WTC11 (cell line): ENCODE measurements at regions not wholly inside any gene's neighbourhood (a gene's known extent, or its start where the extent isn't known, plus 50 kb on each side); places are given as distances from the start of the nearest gene placed in this dataset.

Experiments
- ATAC-seq: fragments of 200-7000 bp; cut with Tn5 transposase; 2 replicates; pipeline ENCODE4 v1.10.0; 2021; ENCODE audit warnings: mild to moderate bottlenecking, moderate library complexity
- CTCF ChIA-PET: fragments of 300-600 bp; sonication (Branson Sonifier 250); formaldehyde crosslinking; loops from one replicate; lab custom pipeline; 2021; ENCODE audit warnings: antibody characterized with exemption; lab: Charles Lee
- POLR2A ChIA-PET: fragments of 350-600 bp; sonication (Branson Sonifier 250); formaldehyde crosslinking; loops from one replicate; lab custom pipeline; 2021; ENCODE audit warnings: antibody characterized with exemption; lab: Charles Lee
- DNase-seq: peaks from one replicate; pipeline ENCODE4 v3.0.0; 2021; ENCODE audit warnings: low spot score
- H3K27ac Mint-ChIP-seq: 2 replicates; pipeline ENCODE4 v1.8.0; 2021; ENCODE audit warnings: mixed read lengths
- H3K27me3 Mint-ChIP-seq: 2 replicates; pipeline ENCODE4 v1.8.0; 2021; ENCODE audit warnings: low read depth, mild to moderate bottlenecking, moderate library complexity, mixed read lengths
- H3K36me3 Mint-ChIP-seq: 2 replicates; pipeline ENCODE4 v1.8.0; 2021; ENCODE audit warnings: mixed read lengths
- H3K4me1 Mint-ChIP-seq: 2 replicates; pipeline ENCODE4 v1.8.0; 2022; ENCODE audit warnings: mixed read lengths
- H3K4me3 Mint-ChIP-seq: 2 replicates; pipeline ENCODE4 v1.8.0; 2021; ENCODE audit warnings: mild to moderate bottlenecking, moderate library complexity, mixed read lengths
- H3K9me3 Mint-ChIP-seq: 2 replicates; pipeline ENCODE4 v1.8.0; 2021; ENCODE audit warnings: mixed read lengths
- ATF1 ChIP-seq: sonication (generic); formaldehyde crosslinking; IDR thresholded peaks from 2 replicates; pipeline ENCODE4 v1.8.1; 2023; ENCODE audit warnings: mild to moderate bottlenecking, moderate library complexity, missing genetic modification reagents
- ETV6 ChIP-seq: sonication (generic); formaldehyde crosslinking; IDR thresholded peaks from 2 replicates; pipeline ENCODE4 v1.8.1; 2022; ENCODE audit warnings: mild to moderate bottlenecking, missing genetic modification reagents
- IRF2 ChIP-seq: sonication (generic); formaldehyde crosslinking; IDR thresholded peaks from 2 replicates; pipeline ENCODE4 v1.8.0; 2022; ENCODE audit warnings: low read depth, missing genetic modification reagents, borderline replicate concordance
- KAT7 ChIP-seq: sonication (generic); formaldehyde crosslinking; IDR thresholded peaks from 2 replicates; pipeline ENCODE4 v1.8.1; 2023; ENCODE audit warnings: missing genetic modification reagents, mild to moderate bottlenecking, borderline replicate concordance
- MXD4 ChIP-seq: fragments of 250-450 bp; sonication (Bioruptor Pico); IDR thresholded peaks from 2 replicates; pipeline ENCODE4 v1.8.0; 2021; ENCODE audit warnings: mild to moderate bottlenecking, moderate library complexity, borderline replicate concordance
- MYBL2 ChIP-seq: sonication (generic); formaldehyde crosslinking; IDR thresholded peaks from 2 replicates; pipeline ENCODE4 v1.8.1; 2023; ENCODE audit warnings: mild to moderate bottlenecking, moderate library complexity, missing genetic modification reagents
- NFE2L1 ChIP-seq: sonication (generic); formaldehyde crosslinking; IDR thresholded peaks from 2 replicates; pipeline ENCODE4 v1.8.1; 2023; ENCODE audit warnings: missing genetic modification reagents
- NFYB ChIP-seq: sonication (generic); formaldehyde crosslinking; conservative IDR thresholded peaks from 2 replicates; pipeline ENCODE4 v1.8.0; 2022; ENCODE audit warnings: low read depth, missing genetic modification reagents
- NR3C1 ChIP-seq: sonication (generic); formaldehyde crosslinking; conservative IDR thresholded peaks from 2 replicates; pipeline ENCODE4 v1.8.1; 2023; ENCODE audit warnings: low read depth, mild to moderate bottlenecking, missing genetic modification reagents
- OVOL2 ChIP-seq: fragments of 250-450 bp; sonication (Bioruptor Pico); IDR thresholded peaks from 2 replicates; pipeline ENCODE4 v1.9.0; 2021; ENCODE audit warnings: mild to moderate bottlenecking, borderline replicate concordance
- PRRX2 ChIP-seq: fragments of 250-450 bp; sonication (Bioruptor Pico); IDR thresholded peaks from 2 replicates; pipeline ENCODE4 v1.8.0; 2021; ENCODE audit warnings: mild to moderate bottlenecking
- TCF7 ChIP-seq: sonication (generic); formaldehyde crosslinking; IDR thresholded peaks from 2 replicates; pipeline ENCODE4 v1.8.0; 2022; ENCODE audit warnings: mild to moderate bottlenecking, low read depth, missing genetic modification reagents, moderate library complexity
- TP53 ChIP-seq: sonication (generic); formaldehyde crosslinking; IDR thresholded peaks from 2 replicates; pipeline ENCODE4 v1.8.1; 2023; ENCODE audit warnings: mild to moderate bottlenecking, missing genetic modification reagents
- ZBTB21 ChIP-seq: sonication (generic); formaldehyde crosslinking; IDR thresholded peaks from 2 replicates; pipeline ENCODE4 v1.8.1; 2023; ENCODE audit warnings: mild to moderate bottlenecking, missing genetic modification reagents, borderline replicate concordance
- ZNF121 ChIP-seq: sonication (generic); formaldehyde crosslinking; IDR thresholded peaks from 2 replicates; pipeline ENCODE4 v1.8.0; 2023; ENCODE audit warnings: missing genetic modification reagents
- ZNF263 ChIP-seq: sonication (generic); formaldehyde crosslinking; IDR thresholded peaks from 2 replicates; pipeline ENCODE4 v1.8.1; 2022; ENCODE audit warnings: low read depth, mild to moderate bottlenecking, moderate library complexity, missing genetic modification reagents
- ZNF317 ChIP-seq: sonication (generic); formaldehyde crosslinking; IDR thresholded peaks from 2 replicates; pipeline ENCODE4 v1.8.1; 2023; ENCODE audit warnings: low read depth, mild to moderate bottlenecking, moderate library complexity, missing genetic modification reagents, borderline replicate concordance
- TF ChIP-seq, protein P1 (sequence below): fragments of 250-450 bp; sonication (Bioruptor Pico); conservative IDR thresholded peaks from 2 replicates; pipeline ENCODE4 v1.9.0; 2021; ENCODE audit warnings: mild to moderate bottlenecking
- TF ChIP-seq, protein P2 (sequence below): sonication (generic); formaldehyde crosslinking; IDR thresholded peaks from 2 replicates; pipeline ENCODE4 v1.8.0; 2022; ENCODE audit warnings: mild to moderate bottlenecking, missing genetic modification reagents
- TF ChIP-seq, protein P3 (sequence below): sonication (generic); formaldehyde crosslinking; IDR thresholded peaks from 2 replicates; pipeline ENCODE4 v1.8.1; 2023; ENCODE audit warnings: mild to moderate bottlenecking, moderate library complexity, missing genetic modification reagents
- TF ChIP-seq, protein P4 (sequence below): sonication (generic); formaldehyde crosslinking; IDR thresholded peaks from 2 replicates; pipeline ENCODE4 v1.8.1; 2022; ENCODE audit warnings: mild to moderate bottlenecking, moderate library complexity, missing genetic modification reagents
- TF ChIP-seq, protein P5 (sequence below): sonication (generic); formaldehyde crosslinking; IDR thresholded peaks from 2 replicates; pipeline ENCODE4 v1.8.1; 2023; ENCODE audit warnings: mild to moderate bottlenecking, missing genetic modification reagents, moderate library complexity
- TF ChIP-seq, protein P6 (sequence below): sonication (generic); formaldehyde crosslinking; conservative IDR thresholded peaks from 2 replicates; pipeline ENCODE4 v1.8.1; 2022; ENCODE audit warnings: mild to moderate bottlenecking, missing genetic modification reagents
- TF ChIP-seq, protein P7 (sequence below): fragments of 250-450 bp; sonication (Bioruptor Pico); IDR thresholded peaks from 2 replicates; pipeline ENCODE4 v2.1.2; 2022; ENCODE audit warnings: mild to moderate bottlenecking, moderate library complexity
- TF ChIP-seq, protein P8 (sequence below): fragments of 250-450 bp; sonication (Bioruptor Pico); IDR thresholded peaks from 2 replicates; pipeline ENCODE4 v1.8.0; 2021; ENCODE audit warnings: mild to moderate bottlenecking

DNA sequence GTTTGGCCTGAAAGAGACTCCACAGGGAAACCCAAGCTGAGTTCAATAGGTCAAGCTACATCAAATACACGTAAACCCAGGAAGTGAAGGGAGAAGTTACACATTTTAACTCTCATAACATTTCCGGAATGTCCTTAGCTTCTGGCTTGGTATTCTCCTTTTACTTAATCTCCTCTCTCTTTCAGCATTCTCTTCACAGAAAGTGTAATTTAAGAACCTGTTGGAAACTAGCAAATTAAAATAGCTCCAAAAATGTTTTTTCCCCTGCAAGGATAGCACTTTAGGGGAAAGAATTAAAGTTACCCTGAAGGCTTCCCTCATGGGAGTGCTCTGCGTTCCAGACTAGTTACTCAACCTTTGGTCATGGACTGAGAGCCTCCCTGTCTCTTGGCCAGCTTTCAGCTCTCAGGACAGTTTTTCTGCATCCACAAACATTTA, 292.7 kb upstream of the TARS1 start:
- Mint-ChIP-seq H3K27me3 (no peaks in the 10 kb centered on the region), H3K4me3 (no peak overlapping the region), H3K27ac (no peak overlapping the region), H3K9me3 (peaks cover 5% of the 10 kb centered on the region; the same call in 1 of the 2 replicates), H3K4me1 (no peaks in the 10 kb centered on the region), H3K36me3 (no peaks in the 10 kb centered on the region)
- CTCF ChIA-PET = no interaction called here
- ATAC-seq (no peak), DNase-seq (no peak)
- POLR2A ChIA-PET = no interaction called here
- TF ChIP-seq ATF1 (no peak), ZNF263 (CRISPR knock-in tag) (no peak), ZNF121 (no peak), TP53 (CRISPR knock-in tag) (no peak), MYBL2 (CRISPR knock-in tag) (no peak), KAT7 (CRISPR knock-in tag) (no peak), NFYB (CRISPR knock-in tag) (no peak), ZBTB21 (CRISPR knock-in tag) (no peak), NFE2L1 (no peak)
- TF ChIP-seq, protein P1, sequence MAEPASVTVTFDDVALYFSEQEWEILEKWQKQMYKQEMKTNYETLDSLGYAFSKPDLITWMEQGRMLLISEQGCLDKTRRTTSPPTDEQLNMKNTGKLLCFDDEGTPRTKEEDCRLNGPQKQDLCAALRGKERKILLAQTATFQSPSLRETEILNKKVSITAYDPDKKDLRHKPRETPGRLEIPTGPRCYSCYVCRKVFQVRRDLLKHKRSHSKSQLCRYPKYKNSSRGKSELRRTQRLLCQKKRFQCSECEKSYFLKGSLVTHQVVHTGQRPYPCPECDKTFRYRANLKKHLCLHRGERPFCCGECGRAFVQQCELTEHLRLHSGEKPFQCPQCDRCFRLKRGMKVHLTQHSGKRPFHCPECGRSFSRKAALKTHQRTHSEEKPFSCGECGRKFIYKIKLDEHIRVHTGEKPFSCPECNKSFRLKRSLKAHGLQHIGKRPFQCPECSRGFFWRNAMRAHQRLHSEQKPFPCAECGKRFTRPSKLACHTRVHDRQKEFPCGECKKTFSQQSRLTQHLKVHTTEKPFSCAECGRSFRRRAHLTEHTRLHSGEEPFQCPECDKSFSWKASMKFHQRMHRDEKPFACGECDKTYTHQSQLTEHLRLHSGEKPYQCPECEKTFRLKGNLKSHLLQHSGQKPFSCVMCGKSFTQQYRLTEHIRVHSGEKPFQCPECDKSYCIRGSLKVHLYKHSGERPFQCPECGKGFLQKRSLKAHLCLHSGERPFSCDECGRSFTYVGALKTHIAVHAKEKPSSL (CRISPR knock-in tag) = no peak
- TF ChIP-seq, protein P2, sequence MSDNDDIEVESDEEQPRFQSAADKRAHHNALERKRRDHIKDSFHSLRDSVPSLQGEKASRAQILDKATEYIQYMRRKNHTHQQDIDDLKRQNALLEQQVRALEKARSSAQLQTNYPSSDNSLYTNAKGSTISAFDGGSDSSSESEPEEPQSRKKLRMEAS (CRISPR knock-in tag) = no peak
- TF ChIP-seq, protein P3, sequence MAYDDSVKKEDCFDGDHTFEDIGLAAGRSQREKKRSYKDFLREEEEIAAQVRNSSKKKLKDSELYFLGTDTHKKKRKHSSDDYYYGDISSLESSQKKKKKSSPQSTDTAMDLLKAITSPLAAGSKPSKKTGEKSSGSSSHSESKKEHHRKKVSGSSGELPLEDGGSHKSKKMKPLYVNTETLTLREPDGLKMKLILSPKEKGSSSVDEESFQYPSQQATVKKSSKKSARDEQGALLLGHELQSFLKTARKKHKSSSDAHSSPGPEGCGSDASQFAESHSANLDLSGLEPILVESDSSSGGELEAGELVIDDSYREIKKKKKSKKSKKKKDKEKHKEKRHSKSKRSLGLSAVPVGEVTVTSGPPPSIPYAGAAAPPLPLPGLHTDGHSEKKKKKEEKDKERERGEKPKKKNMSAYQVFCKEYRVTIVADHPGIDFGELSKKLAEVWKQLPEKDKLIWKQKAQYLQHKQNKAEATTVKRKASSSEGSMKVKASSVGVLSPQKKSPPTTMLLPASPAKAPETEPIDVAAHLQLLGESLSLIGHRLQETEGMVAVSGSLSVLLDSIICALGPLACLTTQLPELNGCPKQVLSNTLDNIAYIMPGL (CRISPR knock-in tag) = no peak

DNA sequence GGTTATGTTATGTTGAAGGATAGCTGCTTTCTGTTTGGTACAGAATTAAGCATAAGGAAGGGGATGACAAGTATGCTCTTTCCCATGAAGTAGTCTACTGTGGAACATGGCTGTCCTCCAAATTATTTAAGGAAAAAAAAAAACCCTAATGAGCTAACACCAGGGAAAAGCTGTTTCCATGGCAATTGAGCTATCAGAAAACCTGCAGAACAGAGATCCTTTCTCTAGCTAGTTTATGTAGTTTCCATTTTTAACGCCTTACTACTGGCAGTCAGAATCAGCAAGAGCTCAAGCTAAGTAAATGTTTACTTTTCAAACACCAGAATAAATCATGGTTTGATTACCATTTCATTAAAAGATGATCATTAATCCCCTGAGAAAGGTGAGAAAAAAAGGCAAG, 287.4 kb upstream of the TARS1 start:
- CTCF ChIA-PET = interaction anchor here (1.4 kb wide), 1 partner anchor 13 kb away, joined by 7 read pairs; no protein-coding TSS in a partner anchor
- no peak for ATAC-seq
- H3K4me1 Mint-ChIP-seq = no peaks in the 10 kb centered on the region
- no peak overlapping the region for H3K27ac Mint-ChIP-seq
- POLR2A ChIA-PET = no interaction called here
- H3K4me3 Mint-ChIP-seq = no peak overlapping the region
- DNase-seq = no peak
- H3K36me3 Mint-ChIP-seq = no peaks in the 10 kb centered on the region
- H3K27me3 Mint-ChIP-seq = no peaks in the 10 kb centered on the region
- H3K9me3 Mint-ChIP-seq = 0 out of 2 replicates have a peak, but pooled peaks cover 4% of the 10 kb centered on the region
- no peak for TF ChIP-seq NFE2L1
- no peak for TF ChIP-seq MXD4 (CRISPR knock-in tag)
- TF ChIP-seq, protein P4, sequence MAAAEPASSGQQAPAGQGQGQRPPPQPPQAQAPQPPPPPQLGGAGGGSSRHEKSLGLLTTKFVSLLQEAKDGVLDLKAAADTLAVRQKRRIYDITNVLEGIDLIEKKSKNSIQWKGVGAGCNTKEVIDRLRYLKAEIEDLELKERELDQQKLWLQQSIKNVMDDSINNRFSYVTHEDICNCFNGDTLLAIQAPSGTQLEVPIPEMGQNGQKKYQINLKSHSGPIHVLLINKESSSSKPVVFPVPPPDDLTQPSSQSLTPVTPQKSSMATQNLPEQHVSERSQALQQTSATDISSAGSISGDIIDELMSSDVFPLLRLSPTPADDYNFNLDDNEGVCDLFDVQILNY (CRISPR knock-in tag) = no peak
- TF ChIP-seq TP53 (CRISPR knock-in tag) = no peak
- TF ChIP-seq NR3C1 (CRISPR knock-in tag) = no peak
- TF ChIP-seq, protein P5, sequence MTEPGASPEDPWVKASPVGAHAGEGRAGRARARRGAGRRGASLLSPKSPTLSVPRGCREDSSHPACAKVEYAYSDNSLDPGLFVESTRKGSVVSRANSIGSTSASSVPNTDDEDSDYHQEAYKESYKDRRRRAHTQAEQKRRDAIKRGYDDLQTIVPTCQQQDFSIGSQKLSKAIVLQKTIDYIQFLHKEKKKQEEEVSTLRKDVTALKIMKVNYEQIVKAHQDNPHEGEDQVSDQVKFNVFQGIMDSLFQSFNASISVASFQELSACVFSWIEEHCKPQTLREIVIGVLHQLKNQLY = no peak
- TF ChIP-seq, protein P3 (CRISPR knock-in tag) = no peak
- TF ChIP-seq PRRX2 (CRISPR knock-in tag) = no peak
- TF ChIP-seq TCF7 (CRISPR knock-in tag) = no peak
- TF ChIP-seq OVOL2 (CRISPR knock-in tag) = no peak
- TF ChIP-seq ZNF317 (CRISPR knock-in tag) = no peak
- TF ChIP-seq ETV6 (CRISPR knock-in tag) = no peak
- TF ChIP-seq, protein P6, sequence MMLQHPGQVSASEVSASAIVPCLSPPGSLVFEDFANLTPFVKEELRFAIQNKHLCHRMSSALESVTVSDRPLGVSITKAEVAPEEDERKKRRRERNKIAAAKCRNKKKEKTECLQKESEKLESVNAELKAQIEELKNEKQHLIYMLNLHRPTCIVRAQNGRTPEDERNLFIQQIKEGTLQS = no peak
- no peak for TF ChIP-seq NFYB (CRISPR knock-in tag)
- TF ChIP-seq, protein P7, sequence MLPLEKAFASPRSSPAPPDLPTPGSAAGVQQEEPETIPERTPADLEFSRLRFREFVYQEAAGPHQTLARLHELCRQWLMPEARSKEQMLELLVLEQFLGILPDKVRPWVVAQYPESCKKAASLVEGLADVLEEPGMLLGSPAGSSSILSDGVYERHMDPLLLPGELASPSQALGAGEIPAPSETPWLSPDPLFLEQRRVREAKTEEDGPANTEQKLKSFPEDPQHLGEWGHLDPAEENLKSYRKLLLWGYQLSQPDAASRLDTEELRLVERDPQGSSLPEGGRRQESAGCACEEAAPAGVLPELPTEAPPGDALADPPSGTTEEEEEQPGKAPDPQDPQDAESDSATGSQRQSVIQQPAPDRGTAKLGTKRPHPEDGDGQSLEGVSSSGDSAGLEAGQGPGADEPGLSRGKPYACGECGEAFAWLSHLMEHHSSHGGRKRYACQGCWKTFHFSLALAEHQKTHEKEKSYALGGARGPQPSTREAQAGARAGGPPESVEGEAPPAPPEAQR = no peak
- TF ChIP-seq, protein P8, sequence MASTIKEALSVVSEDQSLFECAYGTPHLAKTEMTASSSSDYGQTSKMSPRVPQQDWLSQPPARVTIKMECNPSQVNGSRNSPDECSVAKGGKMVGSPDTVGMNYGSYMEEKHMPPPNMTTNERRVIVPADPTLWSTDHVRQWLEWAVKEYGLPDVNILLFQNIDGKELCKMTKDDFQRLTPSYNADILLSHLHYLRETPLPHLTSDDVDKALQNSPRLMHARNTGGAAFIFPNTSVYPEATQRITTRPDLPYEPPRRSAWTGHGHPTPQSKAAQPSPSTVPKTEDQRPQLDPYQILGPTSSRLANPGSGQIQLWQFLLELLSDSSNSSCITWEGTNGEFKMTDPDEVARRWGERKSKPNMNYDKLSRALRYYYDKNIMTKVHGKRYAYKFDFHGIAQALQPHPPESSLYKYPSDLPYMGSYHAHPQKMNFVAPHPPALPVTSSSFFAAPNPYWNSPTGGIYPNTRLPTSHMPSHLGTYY = no peak
- no peak for TF ChIP-seq IRF2 (CRISPR knock-in tag)
- TF ChIP-seq ZNF263 (CRISPR knock-in tag) = no peak
